GM21619 (cell line): ENCODE measurements at regions not wholly inside any gene's neighbourhood (a gene's known extent, or its start where the extent isn't known, plus 50 kb on each side); places are given as distances from the start of the nearest gene placed in this dataset.

Source experiments
- ATAC-seq: cut with Tn5 transposase; IDR thresholded peaks from one replicate; pipeline ENCODE4 v1.9.1; 2021; ENCODE audit not compliant: unreplicated experiment

GRCh38 chr4:10212400-10212799, 95.8 kb upstream of the WDR1 start:
- no peak for ATAC-seq

GRCh38 chr4:10207116-10207515, 90.5 kb upstream of the WDR1 start:
- no peak for ATAC-seq

GRCh38 chr4:10205223-10205622, 88.6 kb upstream of the WDR1 start:
- no peak for ATAC-seq

GRCh38 chr4:10204401-10205058, 87.9 kb upstream of the WDR1 start:
- no peak for ATAC-seq

GRCh38 chr4:10203851-10204250, 87.3 kb upstream of the WDR1 start:
- ATAC-seq: no peak

- no peak for ATAC-seq
Observed at GRCh38 chr4:10201381-10202223, 85.0 kb upstream of the WDR1 start.

GRCh38 chr4:10200869-10201268, 84.3 kb upstream of the WDR1 start:
- no peak for ATAC-seq

- no peak for ATAC-seq
Observed at GRCh38 chr4:10198365-10198764, 81.8 kb upstream of the WDR1 start.

- ATAC-seq: no peak
Observed at GRCh38 chr4:10197952-10198351, 81.4 kb upstream of the WDR1 start.

- ATAC-seq: no peak
Observed at GRCh38 chr4:10196191-10196590, 79.6 kb upstream of the WDR1 start.

GRCh38 chr4:10192331-10192730, 75.7 kb upstream of the WDR1 start:
- ATAC-seq: no peak

- no peak for ATAC-seq
Observed at GRCh38 chr4:10188400-10189004, 71.9 kb upstream of the WDR1 start.

- no peak for ATAC-seq
Observed at GRCh38 chr4:10186228-10187214, 69.9 kb upstream of the WDR1 start.

- no peak for ATAC-seq
Observed at GRCh38 chr4:10185518-10186227, 69.1 kb upstream of the WDR1 start.

GRCh38 chr4:10184501-10184938, 67.9 kb upstream of the WDR1 start:
- ATAC-seq: no peak

- no peak for ATAC-seq
Observed at GRCh38 chr4:10184041-10184440, 67.4 kb upstream of the WDR1 start.

- ATAC-seq: no peak
Observed at GRCh38 chr4:10183462-10183861, 66.9 kb upstream of the WDR1 start.

- no peak for ATAC-seq
Observed at GRCh38 chr4:10182446-10183424, 66.1 kb upstream of the WDR1 start.
